WTC11 (cell line): ENCODE measurements at regions not wholly inside any gene's neighbourhood (a gene's known extent, or its start where the extent isn't known, plus 50 kb on each side); places are given as distances from the start of the nearest gene placed in this dataset.

ENCODE experiments used
- microRNA-seq: library from miRNA; unstranded; fragments of <30 nt; microRNA quantifications from one replicate; pipeline ENCODE4 v1.2.0, GENCODE V29; 2022; ENCODE audit warnings: borderline number of aligned reads

Small RNAs in the stretch of these regions (microRNA-seq; reads per million reads assigned to microRNA genes)
- gene MIR218-1 = 3.5 reads per million, percentile 4 among the genes with 10 or more reads in this experiment
